ENCODE measurements at regions not wholly inside any gene's neighbourhood (a gene's known extent, or its start where the extent isn't known, plus 50 kb on each side); places are given as distances from the start of the nearest gene placed in this dataset.

DNA sequence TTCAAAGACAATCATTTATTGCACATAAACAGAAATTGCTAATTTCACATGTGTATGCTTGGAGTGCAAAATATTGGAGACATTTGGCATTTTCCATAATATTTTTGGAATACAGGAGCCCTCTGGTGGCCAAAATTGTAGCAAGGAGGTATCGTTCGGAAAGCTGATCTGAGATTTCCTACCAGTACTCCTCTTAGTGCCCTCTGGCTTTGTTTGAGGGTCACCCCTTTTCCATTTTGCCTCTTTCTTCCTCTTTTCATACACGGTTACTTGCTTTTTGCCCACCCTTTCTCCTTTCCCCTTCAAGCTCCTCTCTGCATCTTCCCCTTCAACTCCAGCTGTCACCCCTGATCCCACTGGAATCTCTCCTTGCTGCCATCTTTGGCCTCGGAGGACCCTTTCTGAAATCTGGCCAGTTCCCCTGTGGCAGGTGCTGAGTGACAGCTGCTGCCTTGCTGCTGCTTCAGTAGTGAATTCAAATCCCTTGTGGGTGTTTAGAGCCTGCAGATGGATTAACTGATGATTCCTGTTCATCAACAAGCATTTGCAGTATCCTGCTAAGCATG, 164.6 kb upstream of the PARP11 start:
- Mint-ChIP-seq H3K4me3 (peak overlapping the region in 1 of 3 experiments; percentile 14), H3K27me3 (ENCODE audit: low read depth) (peaks cover 3% of the 10 kb centered on the region), H3K36me3 (ENCODE audit: low read depth) (no peaks in the 10 kb centered on the region), H3K9me3 (no peaks in the 10 kb centered on the region), H3K27ac (peak overlapping the region; percentile 0 to 21 (median 6)), H3K4me1 (peaks cover 76% of the 10 kb centered on the region)
- peak; percentile 77 to 91 (median 80) for TF ChIP-seq CTCF (IDR thresholded peaks at IDR 0.05; ENCODE audit: unreplicated experiment in 3 of 3)

GRCh38 chr12:4036671-4037271, 163.6 kb upstream of the PARP11 start:
- peak overlapping the region; percentile 0 to 64 (median 15) for H3K27ac Mint-ChIP-seq
- H3K27me3 Mint-ChIP-seq (ENCODE audit: low read depth) = peaks cover 6% of the 10 kb centered on the region
- no peak for TF ChIP-seq CTCF (IDR thresholded peaks at IDR 0.05; ENCODE audit: unreplicated experiment in 3 of 3)
- H3K4me3 Mint-ChIP-seq = no peak overlapping the region
- H3K9me3 Mint-ChIP-seq = no peaks in the 10 kb centered on the region
- H3K4me1 Mint-ChIP-seq = peaks cover 77% of the 10 kb centered on the region
- H3K36me3 Mint-ChIP-seq (ENCODE audit: low read depth) = no peaks in the 10 kb centered on the region

DNA sequence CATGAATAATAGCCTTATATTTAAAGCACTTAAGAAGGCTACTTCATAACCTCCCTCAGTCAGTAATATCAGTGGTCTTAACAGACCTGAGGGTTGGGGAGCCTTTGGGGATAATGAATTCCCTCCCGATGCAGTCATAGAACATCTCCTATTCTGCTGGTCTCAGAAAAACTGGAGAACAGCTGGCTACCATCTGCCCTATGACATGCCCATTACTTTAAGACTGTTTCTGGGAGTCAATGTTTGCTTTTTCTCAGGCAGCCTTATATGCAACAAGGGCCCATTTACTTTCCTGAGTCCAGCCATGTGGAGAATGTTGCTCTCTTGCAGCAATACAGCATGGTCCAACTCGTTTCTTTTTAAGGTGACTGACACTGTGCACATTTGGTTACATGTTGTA, 161.7 kb upstream of the PARP11 start:
- Mint-ChIP-seq H3K27ac (peak overlapping the region; percentile 50 to 67 (median 62)), H3K27me3 (ENCODE audit: low read depth) (peaks cover 13% of the 10 kb centered on the region), H3K36me3 (ENCODE audit: low read depth) (no peaks in the 10 kb centered on the region), H3K4me3 (no peak overlapping the region), H3K4me1 (peaks cover 73% of the 10 kb centered on the region), H3K9me3 (no peaks in the 10 kb centered on the region)
- no peak for TF ChIP-seq CTCF (IDR thresholded peaks at IDR 0.05; ENCODE audit: unreplicated experiment in 3 of 3)

DNA sequence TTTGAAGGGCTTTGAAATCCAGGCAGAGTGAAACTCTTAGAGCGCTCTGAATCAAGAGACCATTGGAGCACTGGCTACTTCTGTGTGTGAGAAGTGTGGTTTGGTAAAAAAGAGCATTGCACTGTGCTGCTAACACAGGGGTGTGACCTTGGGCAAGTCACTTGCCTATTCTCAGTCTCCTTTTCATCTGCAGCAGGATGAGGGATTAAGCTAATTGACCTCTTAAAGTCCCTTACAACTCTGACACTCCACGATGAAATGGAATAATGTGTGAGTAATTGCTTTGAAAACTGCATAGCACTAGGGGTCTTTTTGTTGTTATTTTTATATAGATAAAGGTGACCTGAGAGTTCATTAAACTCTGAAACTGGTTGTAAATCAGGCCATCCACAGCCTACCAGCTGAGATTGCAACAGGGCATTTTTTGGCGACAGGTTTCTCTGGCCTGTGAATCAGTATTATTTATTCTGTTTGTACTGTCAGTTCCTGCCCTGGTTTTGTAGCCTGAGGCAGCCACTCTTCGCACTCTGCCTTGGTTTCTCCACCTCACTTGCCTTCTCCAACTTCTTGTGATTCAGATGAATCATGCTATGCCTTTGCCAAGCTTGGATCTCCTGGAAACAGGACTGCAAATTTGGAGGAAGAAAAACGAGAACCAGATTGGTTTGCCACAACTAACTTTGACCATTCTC, 159.9 kb upstream of the PARP11 start:
- Mint-ChIP-seq H3K27ac (peak overlapping the region; percentile 48 to 64 (median 55)), H3K27me3 (ENCODE audit: low read depth) (peaks cover 15% of the 10 kb centered on the region), H3K9me3 (no peaks in the 10 kb centered on the region), H3K4me1 (peaks cover 66% of the 10 kb centered on the region), H3K36me3 (ENCODE audit: low read depth) (no peaks in the 10 kb centered on the region), H3K4me3 (peak overlapping the region in 1 of 3 experiments; percentile 32)
- TF ChIP-seq CTCF (IDR thresholded peaks at IDR 0.05; ENCODE audit: unreplicated experiment in 3 of 3) = no peak

DNA sequence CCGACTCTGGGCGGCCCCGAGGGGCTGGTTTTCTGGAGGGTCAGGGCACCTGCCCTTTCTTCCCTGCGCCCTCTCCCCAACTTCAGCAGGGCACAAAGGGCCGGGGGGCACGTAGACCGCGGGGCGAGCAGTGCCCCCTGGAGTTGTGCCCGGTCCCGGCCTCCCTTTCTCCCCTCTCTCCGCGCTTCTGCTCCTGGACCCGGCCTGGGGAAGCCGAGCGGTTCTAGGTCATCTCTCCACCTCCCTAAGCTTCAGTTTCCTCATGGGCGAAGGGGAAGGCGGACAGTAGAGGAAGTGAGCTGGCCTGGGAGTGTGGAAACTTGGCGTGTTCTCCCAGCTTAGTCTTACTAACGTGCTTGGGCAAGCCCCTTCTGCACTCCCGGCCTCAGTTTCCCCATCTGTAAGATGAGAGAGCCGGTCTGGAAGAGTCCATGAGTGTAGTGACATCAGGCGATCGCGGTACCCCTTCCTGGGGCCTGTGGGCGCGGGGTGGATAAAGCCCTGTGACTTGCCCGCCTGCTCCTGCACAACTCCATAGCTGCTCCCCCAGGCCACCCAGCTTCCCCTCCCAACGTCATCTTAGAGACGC, 158.6 kb upstream of the PARP11 start:
- Mint-ChIP-seq H3K27me3 (ENCODE audit: low read depth) (peaks cover 16% of the 10 kb centered on the region), H3K9me3 (no peaks in the 10 kb centered on the region), H3K4me1 (peaks cover 61% of the 10 kb centered on the region), H3K36me3 (ENCODE audit: low read depth) (no peaks in the 10 kb centered on the region), H3K27ac (peak overlapping the region; percentile 61 to 84 (median 78)), H3K4me3 (peak overlapping the region; percentile 10 to 51 (median 35))
- no peak for TF ChIP-seq CTCF (IDR thresholded peaks at IDR 0.05; ENCODE audit: unreplicated experiment in 3 of 3)
